Type B pancreatic cell (in vitro differentiated cells): ENCODE measurements at regions not wholly inside any gene's neighbourhood (a gene's known extent, or its start where the extent isn't known, plus 50 kb on each side); places are given as distances from the start of the nearest gene placed in this dataset.

Source experiments
- DNase-seq: peaks from one replicate; pipeline ENCODE4 v3.0.0; 2021; ENCODE audit warnings: mixed read lengths; ENCODE audit not compliant: unreplicated experiment; ENCODE audit errors: extremely low spot score
- H3K27ac Mint-ChIP-seq: 2 replicates; pipeline ENCODE4 v1.8.0; 2021; ENCODE audit warnings: mild to moderate bottlenecking, mixed read lengths
- H3K27me3 Mint-ChIP-seq: 2 replicates; pipeline ENCODE4 v1.8.0; 2021; ENCODE audit warnings: mixed read lengths
- H3K36me3 Mint-ChIP-seq: 2 replicates; pipeline ENCODE4 v1.8.0; 2021; ENCODE audit warnings: mixed read lengths
- H3K4me1 Mint-ChIP-seq: one replicate; pipeline ENCODE4 v1.8.0; 2021; ENCODE audit warnings: mixed read lengths; ENCODE audit not compliant: unreplicated experiment
- H3K4me3 Mint-ChIP-seq: 2 replicates; pipeline ENCODE4 v1.8.0; 2021; ENCODE audit warnings: mild to moderate bottlenecking, mixed read lengths
- H3K9me3 Mint-ChIP-seq: 2 replicates; pipeline ENCODE4 v1.8.0; 2021; ENCODE audit warnings: mixed read lengths
- TF ChIP-seq, protein P1 (sequence below): fragments of 200-600 bp; sonication (generic); conservative IDR thresholded peaks from 2 replicates; pipeline ENCODE4 v1.5.0; 2021; ENCODE audit warnings: antibody characterized with exemption, mild to moderate bottlenecking

DNA sequence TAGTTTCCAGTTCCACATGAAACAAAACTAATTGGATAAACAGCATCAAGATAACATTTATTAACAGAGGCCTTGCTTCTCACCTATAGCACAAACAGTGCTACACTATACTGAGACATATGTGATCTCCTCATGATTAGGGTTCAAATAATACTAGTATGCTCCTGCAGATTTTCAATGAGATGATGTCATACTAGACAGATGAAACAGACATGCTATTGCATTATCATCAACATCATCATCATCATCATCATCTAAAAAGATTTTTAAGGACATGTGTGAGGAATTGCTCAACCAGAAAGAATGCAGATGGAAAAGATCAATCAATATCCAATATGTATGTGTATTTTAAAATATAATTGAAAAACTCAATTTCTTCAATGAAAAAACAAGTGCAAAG is 932.3 kb downstream of the METTL15 start:
- Mint-ChIP-seq H3K4me1 (no peaks in the 10 kb centered on the region), H3K9me3 (no peaks in the 10 kb centered on the region), H3K27me3 (no peaks in the 10 kb centered on the region), H3K4me3 (no peak overlapping the region), H3K36me3 (no peaks in the 10 kb centered on the region), H3K27ac (no peak overlapping the region)
- TF ChIP-seq, protein P1, sequence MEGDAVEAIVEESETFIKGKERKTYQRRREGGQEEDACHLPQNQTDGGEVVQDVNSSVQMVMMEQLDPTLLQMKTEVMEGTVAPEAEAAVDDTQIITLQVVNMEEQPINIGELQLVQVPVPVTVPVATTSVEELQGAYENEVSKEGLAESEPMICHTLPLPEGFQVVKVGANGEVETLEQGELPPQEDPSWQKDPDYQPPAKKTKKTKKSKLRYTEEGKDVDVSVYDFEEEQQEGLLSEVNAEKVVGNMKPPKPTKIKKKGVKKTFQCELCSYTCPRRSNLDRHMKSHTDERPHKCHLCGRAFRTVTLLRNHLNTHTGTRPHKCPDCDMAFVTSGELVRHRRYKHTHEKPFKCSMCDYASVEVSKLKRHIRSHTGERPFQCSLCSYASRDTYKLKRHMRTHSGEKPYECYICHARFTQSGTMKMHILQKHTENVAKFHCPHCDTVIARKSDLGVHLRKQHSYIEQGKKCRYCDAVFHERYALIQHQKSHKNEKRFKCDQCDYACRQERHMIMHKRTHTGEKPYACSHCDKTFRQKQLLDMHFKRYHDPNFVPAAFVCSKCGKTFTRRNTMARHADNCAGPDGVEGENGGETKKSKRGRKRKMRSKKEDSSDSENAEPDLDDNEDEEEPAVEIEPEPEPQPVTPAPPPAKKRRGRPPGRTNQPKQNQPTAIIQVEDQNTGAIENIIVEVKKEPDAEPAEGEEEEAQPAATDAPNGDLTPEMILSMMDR, result no peak
- no peak for DNase-seq

DNA sequence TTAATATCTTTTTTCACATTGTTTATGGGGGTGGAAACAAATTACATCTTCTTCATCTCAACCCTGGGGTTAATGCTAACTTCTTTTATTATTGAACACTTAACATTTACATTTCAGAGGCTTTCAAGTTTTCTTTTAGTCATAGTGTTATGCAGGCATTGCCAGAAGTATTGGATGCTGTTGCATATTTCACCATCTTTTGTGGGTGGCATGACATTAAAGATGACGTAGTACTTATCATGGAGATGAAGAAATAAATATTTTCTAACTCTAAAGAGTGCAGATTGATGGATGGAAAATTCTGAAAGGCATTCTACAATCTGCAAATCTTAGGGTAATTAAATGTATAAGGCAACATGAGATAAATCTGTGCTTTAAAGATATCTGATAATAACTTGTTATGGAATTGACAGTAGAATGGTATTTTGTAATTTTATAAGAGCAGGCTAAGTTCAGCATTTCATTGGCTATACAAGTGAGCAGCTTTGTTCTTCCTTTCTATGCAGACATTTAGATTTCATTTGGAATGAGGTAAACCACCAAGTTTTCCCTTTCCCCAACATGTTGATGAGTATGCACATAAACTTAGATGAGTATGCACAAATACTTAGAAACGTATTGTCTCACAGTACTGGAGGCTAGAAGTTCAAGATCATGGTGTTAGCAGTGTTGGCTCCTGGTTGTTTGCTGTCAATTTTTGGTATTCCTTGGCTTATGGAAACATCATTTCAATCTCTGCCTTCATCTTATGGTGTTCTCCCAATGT is 924.4 kb downstream of the METTL15 start:
- no peaks in the 10 kb centered on the region for H3K36me3 Mint-ChIP-seq
- DNase-seq, result no peak
- H3K4me1 Mint-ChIP-seq, result no peaks in the 10 kb centered on the region
- TF ChIP-seq, protein P1, result no peak
- H3K27ac Mint-ChIP-seq, result no peak overlapping the region
- H3K4me3 Mint-ChIP-seq, result no peak overlapping the region
- H3K27me3 Mint-ChIP-seq, result no peaks in the 10 kb centered on the region
- H3K9me3 Mint-ChIP-seq, result peaks cover 10% of the 10 kb centered on the region

DNA sequence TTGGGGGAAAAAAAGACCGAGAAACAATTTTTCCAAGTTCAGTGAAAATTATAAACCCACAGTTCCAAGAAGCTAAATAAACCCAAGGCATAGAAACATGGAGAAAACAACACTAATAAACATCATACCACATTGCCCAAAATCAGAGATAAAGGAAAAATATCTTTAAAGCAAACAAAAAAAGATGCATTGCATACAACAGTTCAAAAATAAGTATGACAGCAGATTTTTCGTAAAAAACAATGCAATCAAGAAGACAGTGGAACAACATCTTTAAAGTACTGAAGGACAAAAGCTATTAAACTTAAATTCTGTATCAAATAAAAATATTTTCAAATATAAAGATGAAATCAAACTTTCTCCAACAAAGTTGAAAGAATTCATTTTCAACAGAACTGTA is 921.3 kb downstream of the METTL15 start:
- Mint-ChIP-seq H3K27ac (no peak overlapping the region), H3K4me1 (no peaks in the 10 kb centered on the region), H3K9me3 (peaks cover 10% of the 10 kb centered on the region), H3K27me3 (no peaks in the 10 kb centered on the region), H3K4me3 (no peak overlapping the region), H3K36me3 (no peaks in the 10 kb centered on the region)
- TF ChIP-seq, protein P1, result no peak
- DNase-seq, result no peak

DNA sequence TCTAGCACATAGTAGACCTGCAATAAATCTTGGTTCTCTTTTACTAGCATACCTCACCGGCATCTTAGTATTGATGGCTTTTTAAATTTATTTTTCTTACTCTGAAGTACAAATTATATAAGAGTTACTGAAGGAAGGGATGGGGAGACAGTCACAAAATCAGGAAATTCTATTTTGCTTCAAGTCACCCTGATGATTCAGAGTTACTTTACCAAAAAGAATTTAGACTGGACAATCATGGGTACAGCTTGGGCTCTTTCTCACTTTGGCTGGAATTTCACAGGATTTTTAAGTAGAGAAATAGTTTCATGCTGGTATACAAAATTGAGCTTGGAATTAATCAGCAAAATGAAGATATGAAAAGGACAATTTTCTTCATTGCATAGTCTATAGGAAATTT is 919.2 kb downstream of the METTL15 start:
- no peak for DNase-seq
- Mint-ChIP-seq H3K4me1 (no peaks in the 10 kb centered on the region), H3K9me3 (peaks cover 10% of the 10 kb centered on the region), H3K36me3 (no peaks in the 10 kb centered on the region), H3K27me3 (no peaks in the 10 kb centered on the region), H3K4me3 (no peak overlapping the region), H3K27ac (no peak overlapping the region)
- TF ChIP-seq, protein P1, result no peak

DNA sequence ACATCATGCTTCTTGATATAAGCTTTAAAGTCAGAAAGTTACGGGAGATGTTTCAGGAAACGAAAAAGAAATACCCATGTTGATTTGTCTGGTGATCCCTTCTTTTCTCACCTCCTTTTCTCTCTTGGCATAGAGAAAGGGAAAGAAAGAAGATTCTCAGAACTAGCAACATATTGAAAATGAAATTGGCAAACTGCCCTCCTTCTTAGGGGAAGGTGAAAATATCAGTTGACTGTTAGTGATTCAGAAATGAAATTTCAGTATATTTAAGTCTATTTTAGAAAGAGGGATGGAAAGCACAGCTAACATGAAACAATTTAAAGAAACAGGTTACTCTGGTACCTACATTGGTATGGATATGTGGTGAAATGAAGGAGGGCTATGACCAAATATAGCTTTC is 918.1 kb downstream of the METTL15 start:
- H3K4me3 Mint-ChIP-seq, result no peak overlapping the region
- TF ChIP-seq, protein P1, result no peak
- H3K36me3 Mint-ChIP-seq, result no peaks in the 10 kb centered on the region
- no peak for DNase-seq
- H3K9me3 Mint-ChIP-seq, result peaks cover 10% of the 10 kb centered on the region
- no peaks in the 10 kb centered on the region for H3K27me3 Mint-ChIP-seq
- H3K4me1 Mint-ChIP-seq, result no peaks in the 10 kb centered on the region
- H3K27ac Mint-ChIP-seq, result no peak overlapping the region
